ENCODE measurements at regions not wholly inside any gene's neighbourhood (a gene's known extent, or its start where the extent isn't known, plus 50 kb on each side); places are given as distances from the start of the nearest gene placed in this dataset.

GRCh38 chr5:72630721-72631120, 123.5 kb upstream of the ZNF366 start:
- TF ChIP-seq POLR2A (IDR thresholded peaks at IDR 0.05) (no peak), EP300 (IDR thresholded peaks at IDR 0.05) (no peak), CTCF (IDR thresholded peaks at IDR 0.05) (no peak)
- Histone ChIP-seq H3K4me3 (no peak overlapping the region), H3K27me3 (no peaks in the 10 kb centered on the region), H3K9me3 (no peaks in the 10 kb centered on the region), H3K36me3 (no peaks in the 10 kb centered on the region), H3K4me1 (ENCODE audit: insufficient read depth) (no peaks in the 10 kb centered on the region), H3K27ac (no peak overlapping the region)
- intact Hi-C loops (cut with DNase I): no loop called here
- DNase-seq: no peak
- WGBS, 3 donors: 91 to 93% (median 92%) methylated on average over 6 of the region's 6 CpGs

GRCh38 chr5:72630081-72630480, 122.9 kb upstream of the ZNF366 start:
- 70 to 91% (median 79%) methylated on average over 2 of the region's 2 CpGs for WGBS, 3 donors
- DNase-seq: no peak
- intact Hi-C loops (cut with DNase I): no loop called here
- TF ChIP-seq POLR2A (IDR thresholded peaks at IDR 0.05) (no peak), EP300 (IDR thresholded peaks at IDR 0.05) (no peak), CTCF (IDR thresholded peaks at IDR 0.05) (no peak)
- Histone ChIP-seq H3K36me3 (no peaks in the 10 kb centered on the region), H3K4me3 (no peak overlapping the region), H3K4me1 (ENCODE audit: insufficient read depth) (no peaks in the 10 kb centered on the region), H3K27me3 (no peaks in the 10 kb centered on the region), H3K9me3 (no peaks in the 10 kb centered on the region), H3K27ac (no peak overlapping the region)

- no peak for DNase-seq
- no peaks in the 10 kb centered on the region for H3K4me1 ChIP-seq (ENCODE audit: insufficient read depth)
- WGBS, 3 donors: 69 to 81% (median 74%) methylated on average over 2 of the region's 2 CpGs
- no peak overlapping the region for H3K4me3 ChIP-seq
- H3K9me3 ChIP-seq: no peaks in the 10 kb centered on the region
- intact Hi-C loops (cut with DNase I): no loop called here
- no peak overlapping the region for H3K27ac ChIP-seq
- no peaks in the 10 kb centered on the region for H3K27me3 ChIP-seq
- H3K36me3 ChIP-seq: no peaks in the 10 kb centered on the region
- no peak for TF ChIP-seq CTCF (IDR thresholded peaks at IDR 0.05)
- no peak for TF ChIP-seq EP300 (IDR thresholded peaks at IDR 0.05)
- TF ChIP-seq POLR2A (IDR thresholded peaks at IDR 0.05): no peak
These were observed 121.7 kb upstream of the ZNF366 start for GRCh38 chr5:72628771-72629371.

GRCh38 chr5:72625332-72625731, 118.1 kb upstream of the ZNF366 start:
- TF ChIP-seq EP300 (IDR thresholded peaks at IDR 0.05): no peak
- no peak for TF ChIP-seq CTCF (IDR thresholded peaks at IDR 0.05)
- no peak for TF ChIP-seq POLR2A (IDR thresholded peaks at IDR 0.05)
- H3K36me3 ChIP-seq: no peaks in the 10 kb centered on the region
- DNase-seq: no peak
- no peak overlapping the region for H3K4me3 ChIP-seq
- H3K27me3 ChIP-seq: no peaks in the 10 kb centered on the region
- H3K9me3 ChIP-seq: no peaks in the 10 kb centered on the region
- H3K4me1 ChIP-seq (ENCODE audit: insufficient read depth): no peaks in the 10 kb centered on the region
- intact Hi-C loops (cut with DNase I): no loop called here
- no peak overlapping the region for H3K27ac ChIP-seq

Measured in ovary (tissue), 7 donors.